Type B pancreatic cell (in vitro differentiated cells): ENCODE measurements at regions not wholly inside any gene's neighbourhood (a gene's known extent, or its start where the extent isn't known, plus 50 kb on each side); places are given as distances from the start of the nearest gene placed in this dataset.

Experiments
- DNase-seq: peaks from one replicate; pipeline ENCODE4 v3.0.0; 2021; ENCODE audit warnings: mixed read lengths; ENCODE audit not compliant: unreplicated experiment; ENCODE audit errors: extremely low spot score
- H3K27ac Mint-ChIP-seq: 2 replicates; pipeline ENCODE4 v1.8.0; 2021; ENCODE audit warnings: mild to moderate bottlenecking, mixed read lengths
- H3K27me3 Mint-ChIP-seq: 2 replicates; pipeline ENCODE4 v1.8.0; 2021; ENCODE audit warnings: mixed read lengths
- H3K36me3 Mint-ChIP-seq: 2 replicates; pipeline ENCODE4 v1.8.0; 2021; ENCODE audit warnings: mixed read lengths
- H3K4me1 Mint-ChIP-seq: one replicate; pipeline ENCODE4 v1.8.0; 2021; ENCODE audit warnings: mixed read lengths; ENCODE audit not compliant: unreplicated experiment
- H3K4me3 Mint-ChIP-seq: 2 replicates; pipeline ENCODE4 v1.8.0; 2021; ENCODE audit warnings: mild to moderate bottlenecking, mixed read lengths
- H3K9me3 Mint-ChIP-seq: 2 replicates; pipeline ENCODE4 v1.8.0; 2021; ENCODE audit warnings: mixed read lengths
- TF ChIP-seq, protein P1 (sequence below): fragments of 200-600 bp; sonication (generic); conservative IDR thresholded peaks from 2 replicates; pipeline ENCODE4 v1.5.0; 2021; ENCODE audit warnings: antibody characterized with exemption, mild to moderate bottlenecking

GRCh38 chr2:155965415-155966063 lies 367.0 kb downstream of the NR4A2 start:
- DNase-seq, result no peak
- no peaks in the 10 kb centered on the region for H3K4me1 Mint-ChIP-seq
- no peaks in the 10 kb centered on the region for H3K27me3 Mint-ChIP-seq
- peak overlapping the region; percentile 73 for H3K4me3 Mint-ChIP-seq
- peaks cover 7% of the 10 kb centered on the region for H3K36me3 Mint-ChIP-seq
- TF ChIP-seq, protein P1, sequence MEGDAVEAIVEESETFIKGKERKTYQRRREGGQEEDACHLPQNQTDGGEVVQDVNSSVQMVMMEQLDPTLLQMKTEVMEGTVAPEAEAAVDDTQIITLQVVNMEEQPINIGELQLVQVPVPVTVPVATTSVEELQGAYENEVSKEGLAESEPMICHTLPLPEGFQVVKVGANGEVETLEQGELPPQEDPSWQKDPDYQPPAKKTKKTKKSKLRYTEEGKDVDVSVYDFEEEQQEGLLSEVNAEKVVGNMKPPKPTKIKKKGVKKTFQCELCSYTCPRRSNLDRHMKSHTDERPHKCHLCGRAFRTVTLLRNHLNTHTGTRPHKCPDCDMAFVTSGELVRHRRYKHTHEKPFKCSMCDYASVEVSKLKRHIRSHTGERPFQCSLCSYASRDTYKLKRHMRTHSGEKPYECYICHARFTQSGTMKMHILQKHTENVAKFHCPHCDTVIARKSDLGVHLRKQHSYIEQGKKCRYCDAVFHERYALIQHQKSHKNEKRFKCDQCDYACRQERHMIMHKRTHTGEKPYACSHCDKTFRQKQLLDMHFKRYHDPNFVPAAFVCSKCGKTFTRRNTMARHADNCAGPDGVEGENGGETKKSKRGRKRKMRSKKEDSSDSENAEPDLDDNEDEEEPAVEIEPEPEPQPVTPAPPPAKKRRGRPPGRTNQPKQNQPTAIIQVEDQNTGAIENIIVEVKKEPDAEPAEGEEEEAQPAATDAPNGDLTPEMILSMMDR, result no peak
- H3K9me3 Mint-ChIP-seq, result no peaks in the 10 kb centered on the region
- H3K27ac Mint-ChIP-seq, result peak overlapping the region; percentile 70

GRCh38 chr2:155961641-155962040 lies 370.9 kb downstream of the NR4A2 start:
- Mint-ChIP-seq H3K36me3 (peaks cover 7% of the 10 kb centered on the region), H3K4me3 (no peak overlapping the region), H3K9me3 (no peaks in the 10 kb centered on the region), H3K27me3 (no peaks in the 10 kb centered on the region), H3K4me1 (no peaks in the 10 kb centered on the region), H3K27ac (no peak overlapping the region)
- DNase-seq, result no peak
- TF ChIP-seq, protein P1, result no peak

DNA sequence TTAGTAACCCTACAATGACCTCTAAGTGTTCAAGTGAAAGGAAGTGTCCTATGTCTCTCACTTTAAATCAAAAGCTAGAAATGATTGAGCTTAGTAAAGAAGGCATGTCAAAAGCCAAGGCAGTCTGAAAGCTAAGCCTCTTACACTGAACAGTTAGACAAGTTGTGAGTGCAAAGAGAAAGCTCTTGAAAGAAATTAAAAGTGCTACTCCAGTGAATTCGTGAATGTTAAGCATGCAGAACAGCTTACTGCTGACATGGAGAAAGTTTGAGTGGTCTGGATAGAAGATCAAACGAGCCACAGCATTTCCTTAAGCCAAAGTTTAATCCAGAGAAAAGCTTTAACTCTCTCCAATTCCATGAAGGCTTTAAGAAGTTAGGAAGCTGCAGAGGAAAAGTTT lies 373.7 kb downstream of the NR4A2 start:
- H3K9me3 Mint-ChIP-seq, result no peaks in the 10 kb centered on the region
- no peak overlapping the region for H3K27ac Mint-ChIP-seq
- DNase-seq, result no peak
- no peaks in the 10 kb centered on the region for H3K27me3 Mint-ChIP-seq
- peaks cover 3% of the 10 kb centered on the region for H3K36me3 Mint-ChIP-seq
- H3K4me3 Mint-ChIP-seq, result no peak overlapping the region
- TF ChIP-seq, protein P1, result no peak
- no peaks in the 10 kb centered on the region for H3K4me1 Mint-ChIP-seq

GRCh38 chr2:155947069-155947468 lies 385.5 kb downstream of the NR4A2 start:
- no peaks in the 10 kb centered on the region for H3K9me3 Mint-ChIP-seq
- H3K4me1 Mint-ChIP-seq, result no peaks in the 10 kb centered on the region
- no peaks in the 10 kb centered on the region for H3K36me3 Mint-ChIP-seq
- no peak overlapping the region for H3K27ac Mint-ChIP-seq
- DNase-seq, result no peak
- no peaks in the 10 kb centered on the region for H3K27me3 Mint-ChIP-seq
- no peak overlapping the region for H3K4me3 Mint-ChIP-seq
- TF ChIP-seq, protein P1, result no peak

GRCh38 chr2:155944218-155944617 lies 388.3 kb downstream of the NR4A2 start:
- Mint-ChIP-seq H3K36me3 (no peaks in the 10 kb centered on the region), H3K9me3 (no peaks in the 10 kb centered on the region)

More at GRCh38 chr2:155944218-155944617, 388.3 kb downstream of the NR4A2 start:
- Mint-ChIP-seq H3K27ac (no peak overlapping the region), H3K4me3 (no peak overlapping the region), H3K27me3 (no peaks in the 10 kb centered on the region), H3K4me1 (no peaks in the 10 kb centered on the region)
- TF ChIP-seq, protein P1, result no peak
- no peak for DNase-seq
